NCI-H2196 (cell line): ENCODE measurements at regions not wholly inside any gene's neighbourhood (a gene's known extent, or its start where the extent isn't known, plus 50 kb on each side); places are given as distances from the start of the nearest gene placed in this dataset.
"Not testable (repeated sequence)": the region's sequence is repeated elsewhere in the genome, so short reads cannot be mapped to it uniquely, and the experiment has no call there.

Source experiments
- DNase-seq: peaks from one replicate; lab custom pipeline; 2025; ENCODE audit not compliant: unreplicated experiment; lab: John Stamatoyannopoulos, UW

GRCh38 chr9:99622679-99623078 is 199.0 kb upstream of the NR4A3 start:
- no peak for DNase-seq

- no peak for DNase-seq
Observed at GRCh38 chr9:99623780-99624364, 197.8 kb upstream of the NR4A3 start.

GRCh38 chr9:99624499-99625233 is 197.0 kb upstream of the NR4A3 start:
- no peak for DNase-seq

GRCh38 chr9:99626426-99626825 is 195.3 kb upstream of the NR4A3 start:
- no peak for DNase-seq

GRCh38 chr9:99628285-99628684 is 193.4 kb upstream of the NR4A3 start:
- DNase-seq: no peak

GRCh38 chr9:99628849-99629620 is 192.7 kb upstream of the NR4A3 start:
- no peak for DNase-seq

GRCh38 chr9:99632349-99633038 is 189.2 kb upstream of the NR4A3 start:
- DNase-seq: no peak

GRCh38 chr9:99633265-99633664 is 188.4 kb upstream of the NR4A3 start:
- DNase-seq: no peak

GRCh38 chr9:99634186-99634585 is 187.5 kb upstream of the NR4A3 start:
- no peak for DNase-seq

- DNase-seq: no peak
Observed at GRCh38 chr9:99635032-99635431, 186.7 kb upstream of the NR4A3 start.

GRCh38 chr9:99637641-99638040 is 184.0 kb upstream of the NR4A3 start:
- no peak for DNase-seq

- no peak for DNase-seq
Observed at GRCh38 chr9:99638971-99639370, 182.7 kb upstream of the NR4A3 start.

GRCh38 chr9:99647604-99648003 is 174.1 kb upstream of the NR4A3 start:
- no peak for DNase-seq

- DNase-seq: no peak
Observed at GRCh38 chr9:99650187-99650874, 171.4 kb upstream of the NR4A3 start.

- no peak for DNase-seq
Observed at GRCh38 chr9:99660191-99660636, 161.5 kb upstream of the NR4A3 start.

GRCh38 chr9:99663297-99663696 is 158.4 kb upstream of the NR4A3 start:
- DNase-seq: no peak

GRCh38 chr9:99663856-99664255 is 157.8 kb upstream of the NR4A3 start:
- no peak for DNase-seq

- DNase-seq: no peak
Observed at GRCh38 chr9:99666571-99666970, 155.1 kb upstream of the NR4A3 start.

- not testable (repeated sequence) for DNase-seq
Observed at GRCh38 chr9:99670886-99671285, 150.8 kb upstream of the NR4A3 start.

GRCh38 chr9:99677281-99677680 is 144.4 kb upstream of the NR4A3 start:
- no peak for DNase-seq

GRCh38 chr9:99678566-99678965 is 143.1 kb upstream of the NR4A3 start:
- no peak for DNase-seq
